Tibial nerve (tissue), 4 donors: ENCODE measurements at regions not wholly inside any gene's neighbourhood (a gene's known extent, or its start where the extent isn't known, plus 50 kb on each side); places are given as distances from the start of the nearest gene placed in this dataset.

Experiments
- DNase-seq, 2 donors: peaks; one replicate each; pipeline ENCODE4 v3.0.0-alpha.2; 2019; ENCODE audit warnings: low spot score in 2 of 2
- H3K27ac ChIP-seq, 4 donors: fragments of 200-600 bp; sonication (generic) in 3 of 4; one replicate each; pipeline ENCODE4 v1.5.1; 2017 to 2019; ENCODE audit warnings: mild to moderate bottlenecking in 1 of 4
- H3K27me3 ChIP-seq, 2 donors: fragments of 200-600 bp; sonication (generic) in 1 of 2; one replicate each; pipeline versions ENCODE4 v1.5.1 to v1.6.0; 2017 to 2019
- H3K36me3 ChIP-seq, 3 donors: fragments of 200-600 bp; sonication (generic); one replicate each; pipeline ENCODE4 v1.5.1; 2018 to 2019
- H3K4me1 ChIP-seq, 4 donors: fragments of 200-600 bp; sonication (generic) in 3 of 4; one replicate each; pipeline ENCODE4 v1.5.1; 2017 to 2019
- H3K4me3 ChIP-seq, 4 donors: fragments of 200-600 bp; sonication (generic) in 3 of 4; one replicate each; pipeline ENCODE4 v1.5.1; 2017 to 2019; ENCODE audit warnings: mild to moderate bottlenecking in 1 of 4, moderate library complexity in 1 of 4
- H3K9me3 ChIP-seq, 4 donors: fragments of 200-600 bp; sonication (generic) in 3 of 4; one replicate each; pipeline ENCODE4 v1.5.1; 2017 to 2019
- CTCF ChIP-seq, 5 experiments: fragments of 200-600 bp in 3 of 5; fragments of 450-650 bp in 2 of 5; sonication (generic) in 3 of 5; IDR thresholded peaks; one replicate each; pipeline ENCODE4 v1.5.1; 2016 to 2019; ENCODE audit warnings: antibody characterized with exemption in 5 of 5, mild to moderate bottlenecking in 3 of 5, moderate library complexity in 2 of 5
- EP300 ChIP-seq, 2 donors: sonication (generic); formaldehyde crosslinking; IDR thresholded peaks; one replicate each; pipeline ENCODE4 v1.6.1; 2017; ENCODE audit warnings: antibody characterized with exemption in 2 of 2, mild to moderate bottlenecking in 1 of 2
- POLR2A ChIP-seq, 2 donors: fragments of 450-650 bp; IDR thresholded peaks; one replicate each; pipeline ENCODE4 v1.6.1; 2017; ENCODE audit warnings: antibody characterized with exemption in 2 of 2, mild to moderate bottlenecking in 2 of 2, moderate library complexity in 2 of 2
- WGBS, 2 donors: methylation state at CpG; one replicate each; pipeline ENCODE4 v1.1.5; 2018; 5-methylcytosine and 5-hydroxymethylcytosine counted together

GRCh38 chr13:106291006-106291405 lies 244.5 kb downstream of the EFNB2 start:
- DNase-seq = no peak
- 89 to 100% methylated on average over 1 of the region's 1 CpG for WGBS, 2 donors
- no peak overlapping the region for H3K4me3 ChIP-seq

GRCh38 chr13:106287351-106287750 lies 248.1 kb downstream of the EFNB2 start:
- Histone ChIP-seq H3K9me3 (peaks cover 0 to under 1% (median 0%) of the 10 kb centered on the region in 4 donors), H3K36me3 (no peaks in the 10 kb centered on the region), H3K27ac (no peak overlapping the region), H3K4me1 (no peaks in the 10 kb centered on the region), H3K27me3 (no peaks in the 10 kb centered on the region), H3K4me3 (no peak overlapping the region)
- TF ChIP-seq CTCF (IDR thresholded peaks at IDR 0.05) = no peak
- no peak for TF ChIP-seq POLR2A (IDR thresholded peaks at IDR 0.05)
- no peak for TF ChIP-seq EP300 (IDR thresholded peaks at IDR 0.05)
- DNase-seq = no peak
- 78 to 80% methylated on average over 6 of the region's 6 CpGs for WGBS, 2 donors

More at GRCh38 chr13:106291006-106291405, 244.5 kb downstream of the EFNB2 start:
- H3K27ac ChIP-seq = no peak overlapping the region
- H3K27me3 ChIP-seq = no peaks in the 10 kb centered on the region
- TF ChIP-seq POLR2A (IDR thresholded peaks at IDR 0.05) = no peak
- TF ChIP-seq EP300 (IDR thresholded peaks at IDR 0.05) = no peak
- no peak for TF ChIP-seq CTCF (IDR thresholded peaks at IDR 0.05)
- no peaks in the 10 kb centered on the region for H3K36me3 ChIP-seq
- H3K4me1 ChIP-seq = no peaks in the 10 kb centered on the region
- no peaks in the 10 kb centered on the region for H3K9me3 ChIP-seq

- Histone ChIP-seq H3K27me3 (no peaks in the 10 kb centered on the region), H3K36me3 (no peaks in the 10 kb centered on the region), H3K4me1 (no peaks in the 10 kb centered on the region), H3K9me3 (peaks cover 0 to 6% (median 0%) of the 10 kb centered on the region in 4 donors), H3K4me3 (no peak overlapping the region), H3K27ac (no peak overlapping the region)
- no peak for DNase-seq
- TF ChIP-seq EP300 (IDR thresholded peaks at IDR 0.05) (no peak), CTCF (IDR thresholded peaks at IDR 0.05) (no peak), POLR2A (IDR thresholded peaks at IDR 0.05) (no peak)
- WGBS, 2 donors = 33 to 44% methylated on average over 3 of the region's 3 CpGs
These were observed 248.7 kb downstream of the EFNB2 start for GRCh38 chr13:106286811-106287210.

GRCh38 chr13:106284358-106284757 lies 251.1 kb downstream of the EFNB2 start:
- TF ChIP-seq CTCF (IDR thresholded peaks at IDR 0.05) (no peak), EP300 (IDR thresholded peaks at IDR 0.05) (no peak), POLR2A (IDR thresholded peaks at IDR 0.05) (no peak)
- WGBS, 2 donors = 96 to 98% methylated on average over 2 of the region's 2 CpGs
- peaks cover 0 to 6% (median 0%) of the 10 kb centered on the region in 4 donors for H3K9me3 ChIP-seq

GRCh38 chr13:106281426-106281825 lies 254.0 kb downstream of the EFNB2 start:
- Histone ChIP-seq H3K27ac (no peak overlapping the region), H3K4me3 (no peak overlapping the region), H3K36me3 (no peaks in the 10 kb centered on the region), H3K4me1 (no peaks in the 10 kb centered on the region), H3K27me3 (no peaks in the 10 kb centered on the region), H3K9me3 (peaks cover 0 to 6% (median 0%) of the 10 kb centered on the region in 4 donors)
- WGBS, 2 donors = 86 to 95% methylated on average over 9 of the region's 9 CpGs
- DNase-seq = no peak
- TF ChIP-seq POLR2A (IDR thresholded peaks at IDR 0.05) (no peak), EP300 (IDR thresholded peaks at IDR 0.05) (no peak), CTCF (IDR thresholded peaks at IDR 0.05) (no peak)

More at GRCh38 chr13:106284358-106284757, 251.1 kb downstream of the EFNB2 start:
- Histone ChIP-seq H3K27me3 (no peaks in the 10 kb centered on the region), H3K36me3 (no peaks in the 10 kb centered on the region), H3K4me1 (no peaks in the 10 kb centered on the region), H3K27ac (no peak overlapping the region), H3K4me3 (no peak overlapping the region)
- DNase-seq = no peak
